ENCODE measurements at regions not wholly inside any gene's neighbourhood (a gene's known extent, or its start where the extent isn't known, plus 50 kb on each side); places are given as distances from the start of the nearest gene placed in this dataset.
A peak's percentile ranks its signal among the peaks of the same experiment; 100 is the strongest.

GRCh38 chr16:85451641-85452363 is 161.3 kb upstream of the GSE1 start:
- DNase-seq: peak; percentile 67

- no peak for DNase-seq
Observed at GRCh38 chr16:85452364-85453193, 160.5 kb upstream of the GSE1 start.

- DNase-seq: no peak
Observed at GRCh38 chr16:85453194-85453678, 159.9 kb upstream of the GSE1 start.

GRCh38 chr16:85453703-85454102 is 159.4 kb upstream of the GSE1 start:
- no peak for DNase-seq

GRCh38 chr16:85454171-85454872 is 158.8 kb upstream of the GSE1 start:
- DNase-seq: no peak

- DNase-seq: no peak
Observed at GRCh38 chr16:85455534-85455933, 157.6 kb upstream of the GSE1 start.

- DNase-seq: no peak
Observed at GRCh38 chr16:85457366-85457765, 155.8 kb upstream of the GSE1 start.

GRCh38 chr16:85458968-85459367 is 154.2 kb upstream of the GSE1 start:
- DNase-seq: no peak

- no peak for DNase-seq
Observed at GRCh38 chr16:85459529-85460251, 153.4 kb upstream of the GSE1 start.

- DNase-seq: no peak
Observed at GRCh38 chr16:85460252-85461021, 152.7 kb upstream of the GSE1 start.

GRCh38 chr16:85461022-85461813 is 151.9 kb upstream of the GSE1 start:
- peak; percentile 67 for DNase-seq

- peak; percentile 58 for DNase-seq
Observed at GRCh38 chr16:85461814-85462713, 151.1 kb upstream of the GSE1 start.

- no peak for DNase-seq
Observed at GRCh38 chr16:85462714-85463611, 150.2 kb upstream of the GSE1 start.

- DNase-seq: no peak
Observed at GRCh38 chr16:85463672-85464382, 149.3 kb upstream of the GSE1 start.

GRCh38 chr16:85464383-85465305 is 148.5 kb upstream of the GSE1 start:
- DNase-seq: no peak

- no peak for DNase-seq
Observed at GRCh38 chr16:85465328-85466303, 147.5 kb upstream of the GSE1 start.
